GM12878 (cell line): ENCODE measurements at regions not wholly inside any gene's neighbourhood (a gene's known extent, or its start where the extent isn't known, plus 50 kb on each side); places are given as distances from the start of the nearest gene placed in this dataset.

Experiments used
- BACH1 ChIP-seq: fragments of 450-650 bp; IDR thresholded peaks from 2 replicates; pipeline ENCODE4 v1.6.1; 2017; ENCODE audit warnings: mild to moderate bottlenecking, borderline replicate concordance
- BHLHE40 ChIP-seq, 2 experiments: fragments of 450-650 bp in 1 of 2; IDR thresholded peaks; 2 replicates each; pipeline ENCODE4 v1.6.1; 2011 to 2017; ENCODE audit warnings: low read depth in 2 of 2, borderline replicate concordance in 1 of 2, improper control_type of control experiment in 1 of 2, low read length in 1 of 2, mild to moderate bottlenecking in 1 of 2
- BMI1 ChIP-seq: fragments of 450-650 bp; IDR thresholded peaks from 2 replicates; pipeline ENCODE4 v1.6.1; 2016; ENCODE audit warnings: mild to moderate bottlenecking, moderate library complexity, borderline replicate concordance
- CREB1 ChIP-seq: IDR thresholded peaks from 2 replicates; pipeline ENCODE4 v1.6.1; 2012; ENCODE audit warnings: low read depth, mild to moderate bottlenecking, inconsistent platforms
- CREM ChIP-seq: IDR thresholded peaks from 2 replicates; pipeline ENCODE4 v1.6.1; 2014; ENCODE audit warnings: antibody characterized with exemption, low read depth
- FOS ChIP-seq: IDR thresholded peaks from 3 replicates; pipeline ENCODE4 v1.6.1; 2011; ENCODE audit warnings: borderline replicate concordance; ENCODE audit not compliant: insufficient read length; ENCODE audit errors: extremely low read depth
- IKZF1 ChIP-seq: fragments of 450-650 bp; conservative IDR thresholded peaks from 2 replicates; pipeline ENCODE4 v1.6.1; 2017; ENCODE audit warnings: antibody characterized with exemption, mild to moderate bottlenecking
- IKZF2 ChIP-seq, 2 experiments: fragments of 450-650 bp; IDR thresholded peaks; 2 replicates each; pipeline ENCODE4 v1.6.1; 2017; ENCODE audit warnings: mild to moderate bottlenecking in 2 of 2, moderate library complexity in 2 of 2
- KDM1A ChIP-seq: fragments of 200-600 bp; sonication (generic); IDR thresholded peaks from 2 replicates; pipeline ENCODE4 v1.6.1; 2016; ENCODE audit warnings: borderline replicate concordance
- MTA3 ChIP-seq: IDR thresholded peaks from 2 replicates; pipeline ENCODE4 v1.6.1; 2012; ENCODE audit warnings: low read length, inconsistent platforms, borderline replicate concordance
- MYB ChIP-seq: fragments of 150-350 bp; IDR thresholded peaks from 2 replicates; pipeline ENCODE4 v1.6.1; 2014; ENCODE audit warnings: mild to moderate bottlenecking, low read depth, low read length, borderline replicate concordance
- NFIC ChIP-seq: IDR thresholded peaks from 2 replicates; pipeline ENCODE4 v1.6.1; 2012; ENCODE audit warnings: low read depth, mild to moderate bottlenecking, inconsistent platforms, low read length, moderate library complexity
- RAD51 ChIP-seq: fragments of 450-650 bp; IDR thresholded peaks from 2 replicates; pipeline ENCODE4 v1.6.1; 2016; ENCODE audit warnings: moderate library complexity, mild to moderate bottlenecking, inconsistent platforms
- TAF1 ChIP-seq: IDR thresholded peaks from 2 replicates; pipeline ENCODE4 v1.6.1; 2011; ENCODE audit warnings: mild to moderate bottlenecking, low read depth, low read length, borderline replicate concordance
- ZNF24 ChIP-seq: fragments of 450-650 bp; IDR thresholded peaks from 2 replicates; pipeline ENCODE4 v1.6.1; 2017; ENCODE audit warnings: antibody characterized with exemption, mild to moderate bottlenecking
- ZZZ3 ChIP-seq: IDR thresholded peaks from 2 replicates; pipeline ENCODE4 v1.6.1; 2011; ENCODE audit warnings: low read depth; ENCODE audit not compliant: control insufficient read depth, insufficient read length
- TF ChIP-seq, protein P1 (sequence below): IDR thresholded peaks from 2 replicates; pipeline ENCODE4 v1.6.1; 2011; ENCODE audit warnings: borderline replicate concordance, low read depth, mild to moderate bottlenecking, moderate library complexity, low read length; ENCODE audit not compliant: insufficient read depth, poor library complexity, severe bottlenecking
- TF ChIP-seq, protein P2 (sequence below): IDR thresholded peaks from 2 replicates; pipeline ENCODE4 v1.6.1; 2012; ENCODE audit warnings: low read depth, low read length, improper control_type of control experiment
- TF ChIP-seq, protein P3 (sequence below): IDR thresholded peaks from 2 replicates; pipeline ENCODE4 v1.6.1; 2011; ENCODE audit warnings: borderline replicate concordance, low read depth, mild to moderate bottlenecking, moderate library complexity, mixed read lengths, low read length; ENCODE audit not compliant: insufficient read depth; ENCODE audit errors: extremely low read length
- TF ChIP-seq, protein P4 (sequence below): fragments of 450-650 bp; IDR thresholded peaks from 2 replicates; pipeline ENCODE4 v1.6.1; 2017; ENCODE audit warnings: low read depth, mild to moderate bottlenecking, moderate library complexity
- TF ChIP-seq, protein P5 (sequence below): fragments of 450-650 bp; IDR thresholded peaks from 2 replicates; pipeline ENCODE4 v1.6.1; 2017; ENCODE audit warnings: mild to moderate bottlenecking, low read depth, inconsistent platforms; ENCODE audit not compliant: poor library complexity, severe bottlenecking

DNA sequence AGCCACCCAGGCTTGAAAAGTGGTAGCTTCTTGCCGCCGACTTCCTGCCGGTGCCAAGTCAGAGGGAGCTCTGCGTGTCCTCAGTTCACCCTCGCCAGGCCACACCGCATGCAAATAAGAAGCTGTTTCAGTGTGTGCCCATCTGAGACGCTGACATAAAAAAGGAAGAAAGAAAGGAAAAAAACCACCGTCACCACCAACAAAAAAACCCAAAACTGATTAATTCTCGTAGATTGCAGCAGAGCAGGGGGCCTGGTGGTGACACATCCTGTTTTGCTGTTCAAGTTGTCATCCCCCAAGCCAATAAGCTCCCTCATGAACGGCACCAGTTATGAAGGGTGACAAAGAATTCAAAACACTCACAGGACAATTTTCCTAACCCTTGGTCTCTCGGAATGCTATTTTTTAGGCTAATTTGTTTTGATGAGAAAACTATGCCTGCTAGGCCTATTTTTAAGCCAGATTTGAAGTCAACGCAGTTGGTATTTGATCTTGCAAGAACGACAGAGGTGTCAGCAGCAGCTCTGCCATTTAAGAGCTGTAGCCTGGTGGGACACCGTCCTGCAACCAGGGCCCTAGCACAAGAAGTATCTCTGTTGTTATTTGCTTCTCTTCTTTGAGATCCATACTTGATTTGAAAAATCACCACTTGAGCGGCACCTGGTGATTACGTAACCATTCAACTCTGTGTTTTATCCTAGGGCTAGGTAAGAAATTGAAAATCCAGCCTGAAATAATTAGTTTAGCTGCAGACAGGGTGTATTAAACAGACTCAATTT, 145.6 kb downstream of the PFKFB3 start (continued):
- TF ChIP-seq NFIC, result peak; percentile 96
- TF ChIP-seq, protein P1, sequence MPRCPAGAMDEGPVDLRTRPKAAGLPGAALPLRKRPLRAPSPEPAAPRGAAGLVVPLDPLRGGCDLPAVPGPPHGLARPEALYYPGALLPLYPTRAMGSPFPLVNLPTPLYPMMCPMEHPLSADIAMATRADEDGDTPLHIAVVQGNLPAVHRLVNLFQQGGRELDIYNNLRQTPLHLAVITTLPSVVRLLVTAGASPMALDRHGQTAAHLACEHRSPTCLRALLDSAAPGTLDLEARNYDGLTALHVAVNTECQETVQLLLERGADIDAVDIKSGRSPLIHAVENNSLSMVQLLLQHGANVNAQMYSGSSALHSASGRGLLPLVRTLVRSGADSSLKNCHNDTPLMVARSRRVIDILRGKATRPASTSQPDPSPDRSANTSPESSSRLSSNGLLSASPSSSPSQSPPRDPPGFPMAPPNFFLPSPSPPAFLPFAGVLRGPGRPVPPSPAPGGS, result peak; percentile 58
- TF ChIP-seq CREM, result peak; percentile 86
- TF ChIP-seq ZZZ3, result no peak
- peak; percentile 43 to 61 for TF ChIP-seq BHLHE40 (IDR thresholded peaks at IDR 0.05; ENCODE audit: borderline replicate concordance in 1 of 2, low read depth in 2 of 2, low read length in 1 of 2)
- TF ChIP-seq MTA3, result peak; percentile 91; the same call in 1 of the 2 replicates
- TF ChIP-seq FOS, result no peak
- peak; percentile 96 to 98 for TF ChIP-seq IKZF2 (IDR thresholded peaks at IDR 0.05)
- TF ChIP-seq BMI1, result peak; percentile 83
- TF ChIP-seq, protein P2, sequence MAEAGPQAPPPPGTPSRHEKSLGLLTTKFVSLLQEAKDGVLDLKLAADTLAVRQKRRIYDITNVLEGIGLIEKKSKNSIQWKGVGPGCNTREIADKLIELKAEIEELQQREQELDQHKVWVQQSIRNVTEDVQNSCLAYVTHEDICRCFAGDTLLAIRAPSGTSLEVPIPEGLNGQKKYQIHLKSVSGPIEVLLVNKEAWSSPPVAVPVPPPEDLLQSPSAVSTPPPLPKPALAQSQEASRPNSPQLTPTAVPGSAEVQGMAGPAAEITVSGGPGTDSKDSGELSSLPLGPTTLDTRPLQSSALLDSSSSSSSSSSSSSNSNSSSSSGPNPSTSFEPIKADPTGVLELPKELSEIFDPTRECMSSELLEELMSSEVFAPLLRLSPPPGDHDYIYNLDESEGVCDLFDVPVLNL, result no peak
- TF ChIP-seq TAF1, result peak; percentile 49; the same call in 1 of the 2 replicates
- TF ChIP-seq, protein P3, sequence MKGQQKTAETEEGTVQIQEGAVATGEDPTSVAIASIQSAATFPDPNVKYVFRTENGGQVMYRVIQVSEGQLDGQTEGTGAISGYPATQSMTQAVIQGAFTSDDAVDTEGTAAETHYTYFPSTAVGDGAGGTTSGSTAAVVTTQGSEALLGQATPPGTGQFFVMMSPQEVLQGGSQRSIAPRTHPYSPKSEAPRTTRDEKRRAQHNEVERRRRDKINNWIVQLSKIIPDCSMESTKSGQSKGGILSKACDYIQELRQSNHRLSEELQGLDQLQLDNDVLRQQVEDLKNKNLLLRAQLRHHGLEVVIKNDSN, result no peak
- TF ChIP-seq, protein P4, sequence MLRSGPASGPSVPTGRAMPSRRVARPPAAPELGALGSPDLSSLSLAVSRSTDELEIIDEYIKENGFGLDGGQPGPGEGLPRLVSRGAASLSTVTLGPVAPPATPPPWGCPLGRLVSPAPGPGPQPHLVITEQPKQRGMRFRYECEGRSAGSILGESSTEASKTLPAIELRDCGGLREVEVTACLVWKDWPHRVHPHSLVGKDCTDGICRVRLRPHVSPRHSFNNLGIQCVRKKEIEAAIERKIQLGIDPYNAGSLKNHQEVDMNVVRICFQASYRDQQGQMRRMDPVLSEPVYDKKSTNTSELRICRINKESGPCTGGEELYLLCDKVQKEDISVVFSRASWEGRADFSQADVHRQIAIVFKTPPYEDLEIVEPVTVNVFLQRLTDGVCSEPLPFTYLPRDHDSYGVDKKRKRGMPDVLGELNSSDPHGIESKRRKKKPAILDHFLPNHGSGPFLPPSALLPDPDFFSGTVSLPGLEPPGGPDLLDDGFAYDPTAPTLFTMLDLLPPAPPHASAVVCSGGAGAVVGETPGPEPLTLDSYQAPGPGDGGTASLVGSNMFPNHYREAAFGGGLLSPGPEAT, result peak; percentile 91
- TF ChIP-seq, protein P5, sequence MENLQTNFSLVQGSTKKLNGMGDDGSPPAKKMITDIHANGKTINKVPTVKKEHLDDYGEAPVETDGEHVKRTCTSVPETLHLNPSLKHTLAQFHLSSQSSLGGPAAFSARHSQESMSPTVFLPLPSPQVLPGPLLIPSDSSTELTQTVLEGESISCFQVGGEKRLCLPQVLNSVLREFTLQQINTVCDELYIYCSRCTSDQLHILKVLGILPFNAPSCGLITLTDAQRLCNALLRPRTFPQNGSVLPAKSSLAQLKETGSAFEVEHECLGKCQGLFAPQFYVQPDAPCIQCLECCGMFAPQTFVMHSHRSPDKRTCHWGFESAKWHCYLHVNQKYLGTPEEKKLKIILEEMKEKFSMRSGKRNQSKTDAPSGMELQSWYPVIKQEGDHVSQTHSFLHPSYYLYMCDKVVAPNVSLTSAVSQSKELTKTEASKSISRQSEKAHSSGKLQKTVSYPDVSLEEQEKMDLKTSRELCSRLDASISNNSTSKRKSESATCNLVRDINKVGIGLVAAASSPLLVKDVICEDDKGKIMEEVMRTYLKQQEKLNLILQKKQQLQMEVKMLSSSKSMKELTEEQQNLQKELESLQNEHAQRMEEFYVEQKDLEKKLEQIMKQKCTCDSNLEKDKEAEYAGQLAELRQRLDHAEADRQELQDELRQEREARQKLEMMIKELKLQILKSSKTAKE, result peak; percentile 99
- peak; percentile 90 for TF ChIP-seq IKZF1
- TF ChIP-seq BACH1, result peak; percentile 68
- peak; percentile 40; the same call in 1 of the 2 replicates for TF ChIP-seq ZNF24
- TF ChIP-seq CREB1, result peak; percentile 68; the same call in 1 of the 2 replicates
- no peak for TF ChIP-seq RAD51
- TF ChIP-seq MYB, result no peak; the same call in 1 of the 2 replicates
- no peak for TF ChIP-seq KDM1A
